A673 (cell line): ENCODE measurements at regions not wholly inside any gene's neighbourhood (a gene's known extent, or its start where the extent isn't known, plus 50 kb on each side); places are given as distances from the start of the nearest gene placed in this dataset.
"Not testable (repeated sequence)": the region's sequence is repeated elsewhere in the genome, so short reads cannot be mapped to it uniquely, and the experiment has no call there.

ENCODE experiments used
- BruUV-seq: library from RNA; stranded (reverse); fragments of 400-500 nt; replicated peaks from 2 replicates; lab custom pipeline; 2021; lab: Mats Ljungman, UMichigan
- CTCF ChIA-PET: fragments of 300-600 bp; sonication (Branson Sonifier 250); formaldehyde crosslinking; loops from one replicate; lab custom pipeline; 2022; ENCODE audit warnings: antibody characterized with exemption; lab: Charles Lee
- POLR2A ChIA-PET: fragments of 300-600 bp; sonication (Branson Sonifier 250); formaldehyde crosslinking; loops from one replicate; lab custom pipeline; 2022; ENCODE audit warnings: antibody characterized with exemption; ENCODE audit not compliant: low non-redundant PET; lab: Charles Lee
- DNase-seq: peaks from one replicate; pipeline ENCODE4 v3.0.0-alpha.2; 2015; ENCODE audit warnings: low spot score
- H3K27ac ChIP-seq: fragments of 200-600 bp; sonication (generic); 2 replicates; pipeline ENCODE4 v1.5.1; 2016; ENCODE audit warnings: mixed run types, low read depth, mild to moderate bottlenecking, mixed read lengths, antibody characterized with exemption, low read length; ENCODE audit not compliant: poor library complexity, severe bottlenecking
- H3K27me3 ChIP-seq: fragments of 200-600 bp; sonication (generic); replicated peaks from 2 replicates; pipeline ENCODE4 v1.6.1; 2017; ENCODE audit warnings: mixed run types, low read depth, mild to moderate bottlenecking, mixed read lengths, antibody characterized with exemption, low read length; ENCODE audit not compliant: insufficient read depth, poor library complexity
- H3K36me3 ChIP-seq: fragments of 200-600 bp; sonication (generic); 2 replicates; pipeline ENCODE4 v1.6.1; 2016; ENCODE audit warnings: mixed run types, mild to moderate bottlenecking, mixed read lengths, antibody characterized with exemption, low read length; ENCODE audit not compliant: insufficient read depth, poor library complexity, severe bottlenecking
- H3K4me1 ChIP-seq: fragments of 200-600 bp; sonication (generic); 2 replicates; pipeline ENCODE4 v1.6.1; 2017; ENCODE audit warnings: mixed run types, mild to moderate bottlenecking, mixed read lengths, antibody characterized with exemption, low read length; ENCODE audit not compliant: insufficient read depth, poor library complexity, severe bottlenecking
- H3K4me3 ChIP-seq: fragments of 200-600 bp; sonication (generic); 2 replicates; pipeline ENCODE4 v1.5.1; 2016; ENCODE audit warnings: low read depth, mixed run types, mild to moderate bottlenecking, mixed read lengths, low read length; ENCODE audit not compliant: poor library complexity, severe bottlenecking
- H3K9me3 ChIP-seq: fragments of 200-600 bp; sonication (generic); 2 replicates; pipeline ENCODE4 v1.6.1; 2016; ENCODE audit warnings: mixed run types, low read depth, mild to moderate bottlenecking, mixed read lengths, antibody characterized with exemption, low read length; ENCODE audit not compliant: poor library complexity, severe bottlenecking
- EZH2 ChIP-seq: fragments of 200-600 bp; sonication (generic); IDR thresholded peaks from 2 replicates; pipeline ENCODE4 v1.6.1; 2017; ENCODE audit warnings: borderline replicate concordance, low read depth, mild to moderate bottlenecking, mixed read lengths, antibody characterized with exemption, low read length; ENCODE audit not compliant: poor library complexity, severe bottlenecking
- intact Hi-C: fragments of 100-400 bp; cut with micrococcal nuclease; formaldehyde crosslinking; loops from one replicate; pipeline ENCODE4 v1.10.0; 2022; ENCODE audit not compliant: unreplicated experiment
- TF ChIP-seq, protein P1 (sequence below): fragments of 300-800, 200-600 bp; sonication (generic); conservative IDR thresholded peaks from 2 replicates; pipeline ENCODE4 v1.5.1; 2017; ENCODE audit warnings: low read depth, mild to moderate bottlenecking, antibody characterized with exemption, low read length, moderate library complexity, mixed read lengths

DNA sequence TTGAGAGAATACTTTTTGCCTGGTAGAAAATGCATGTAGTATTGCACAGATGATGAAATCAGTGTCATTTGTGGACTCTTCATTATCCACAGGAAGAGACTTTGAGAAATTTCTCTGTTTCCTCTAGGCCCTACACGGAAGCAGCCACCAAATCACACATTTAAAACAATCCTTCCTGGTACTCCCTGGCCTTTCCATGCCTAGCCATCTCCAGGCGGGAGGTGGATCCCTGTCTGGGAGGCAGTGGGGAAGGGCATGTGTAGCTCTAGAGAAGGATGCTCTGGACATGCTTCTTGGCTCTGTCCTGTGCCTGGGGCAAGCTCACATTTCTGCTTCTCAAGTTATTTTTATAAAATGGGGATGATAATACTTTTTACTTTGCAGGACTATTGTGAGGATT is 114.1 kb downstream of the ADAMTS15 start:
- Histone ChIP-seq H3K36me3 (no peaks in the 10 kb centered on the region), H3K4me3 (no peak overlapping the region), H3K27me3 (no peaks in the 10 kb centered on the region), H3K4me1 (no peaks in the 10 kb centered on the region), H3K9me3 (no peaks in the 10 kb centered on the region), H3K27ac (no peak overlapping the region)
- intact Hi-C loops = no loop called here
- ChIA-PET CTCF (no interaction called here), POLR2A (no interaction called here)
- TF ChIP-seq, protein P1, sequence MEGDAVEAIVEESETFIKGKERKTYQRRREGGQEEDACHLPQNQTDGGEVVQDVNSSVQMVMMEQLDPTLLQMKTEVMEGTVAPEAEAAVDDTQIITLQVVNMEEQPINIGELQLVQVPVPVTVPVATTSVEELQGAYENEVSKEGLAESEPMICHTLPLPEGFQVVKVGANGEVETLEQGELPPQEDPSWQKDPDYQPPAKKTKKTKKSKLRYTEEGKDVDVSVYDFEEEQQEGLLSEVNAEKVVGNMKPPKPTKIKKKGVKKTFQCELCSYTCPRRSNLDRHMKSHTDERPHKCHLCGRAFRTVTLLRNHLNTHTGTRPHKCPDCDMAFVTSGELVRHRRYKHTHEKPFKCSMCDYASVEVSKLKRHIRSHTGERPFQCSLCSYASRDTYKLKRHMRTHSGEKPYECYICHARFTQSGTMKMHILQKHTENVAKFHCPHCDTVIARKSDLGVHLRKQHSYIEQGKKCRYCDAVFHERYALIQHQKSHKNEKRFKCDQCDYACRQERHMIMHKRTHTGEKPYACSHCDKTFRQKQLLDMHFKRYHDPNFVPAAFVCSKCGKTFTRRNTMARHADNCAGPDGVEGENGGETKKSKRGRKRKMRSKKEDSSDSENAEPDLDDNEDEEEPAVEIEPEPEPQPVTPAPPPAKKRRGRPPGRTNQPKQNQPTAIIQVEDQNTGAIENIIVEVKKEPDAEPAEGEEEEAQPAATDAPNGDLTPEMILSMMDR = no peak
- no peak for TF ChIP-seq EZH2
- DNase-seq = no peak
- no TSS peak for BruUV-seq

DNA sequence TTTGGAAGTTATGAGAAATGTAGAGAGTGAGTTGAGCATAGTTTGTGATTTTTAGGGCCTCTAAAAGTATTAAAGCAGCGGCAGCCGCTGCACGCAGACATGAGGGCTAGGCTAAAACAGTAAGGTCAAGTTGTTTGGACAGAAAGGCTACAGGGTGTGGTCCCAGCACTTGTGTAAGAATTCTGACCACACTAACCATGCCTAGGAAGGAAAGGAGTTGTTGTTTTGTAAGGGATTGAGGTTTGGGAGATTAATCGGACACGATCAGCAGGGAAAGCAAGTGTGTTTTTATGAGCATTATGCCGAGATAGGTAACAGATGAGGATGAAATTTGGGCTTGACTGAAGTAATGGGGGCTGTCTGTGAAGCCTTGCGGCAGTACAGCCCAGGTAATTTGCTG is 117.9 kb downstream of the ADAMTS15 start:
- BruUV-seq, intact Hi-C loops, H3K27me3 ChIP-seq, CTCF ChIA-PET, DNase-seq, H3K9me3 ChIP-seq, H3K4me3 ChIP-seq, H3K4me1 ChIP-seq, H3K27ac ChIP-seq, H3K36me3 ChIP-seq, POLR2A ChIA-PET: not testable (repeated sequence)

DNA sequence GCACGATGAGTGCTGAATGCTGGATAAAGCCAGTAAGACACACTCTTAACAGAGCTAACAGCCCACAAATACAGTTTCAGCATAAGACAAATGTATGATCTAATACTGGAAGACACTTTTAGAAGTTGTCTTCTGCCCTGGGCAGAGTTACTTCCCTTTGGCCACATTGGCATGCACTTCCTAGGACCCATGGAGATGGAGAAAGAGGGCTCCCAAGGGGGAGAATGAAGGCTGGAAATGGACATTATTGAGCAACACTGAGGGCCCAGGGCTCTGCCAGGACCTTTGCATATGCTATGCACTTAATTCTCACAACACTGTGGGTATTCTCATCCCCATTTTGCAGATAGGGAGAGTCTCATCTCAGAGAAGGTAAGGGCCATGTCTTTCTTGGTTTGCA is 123.1 kb downstream of the ADAMTS15 start:
- BruUV-seq = no TSS peak
- H3K36me3 ChIP-seq = no peaks in the 10 kb centered on the region
- intact Hi-C loops = no loop called here
- H3K27me3 ChIP-seq = no peaks in the 10 kb centered on the region
- no peaks in the 10 kb centered on the region for H3K9me3 ChIP-seq
- DNase-seq = no peak
- H3K4me3 ChIP-seq = no peak overlapping the region
- CTCF ChIA-PET = no interaction called here
- H3K27ac ChIP-seq = no peak overlapping the region
- POLR2A ChIA-PET = no interaction called here
- TF ChIP-seq EZH2 = no peak
- TF ChIP-seq, protein P1 = no peak
- no peaks in the 10 kb centered on the region for H3K4me1 ChIP-seq

DNA sequence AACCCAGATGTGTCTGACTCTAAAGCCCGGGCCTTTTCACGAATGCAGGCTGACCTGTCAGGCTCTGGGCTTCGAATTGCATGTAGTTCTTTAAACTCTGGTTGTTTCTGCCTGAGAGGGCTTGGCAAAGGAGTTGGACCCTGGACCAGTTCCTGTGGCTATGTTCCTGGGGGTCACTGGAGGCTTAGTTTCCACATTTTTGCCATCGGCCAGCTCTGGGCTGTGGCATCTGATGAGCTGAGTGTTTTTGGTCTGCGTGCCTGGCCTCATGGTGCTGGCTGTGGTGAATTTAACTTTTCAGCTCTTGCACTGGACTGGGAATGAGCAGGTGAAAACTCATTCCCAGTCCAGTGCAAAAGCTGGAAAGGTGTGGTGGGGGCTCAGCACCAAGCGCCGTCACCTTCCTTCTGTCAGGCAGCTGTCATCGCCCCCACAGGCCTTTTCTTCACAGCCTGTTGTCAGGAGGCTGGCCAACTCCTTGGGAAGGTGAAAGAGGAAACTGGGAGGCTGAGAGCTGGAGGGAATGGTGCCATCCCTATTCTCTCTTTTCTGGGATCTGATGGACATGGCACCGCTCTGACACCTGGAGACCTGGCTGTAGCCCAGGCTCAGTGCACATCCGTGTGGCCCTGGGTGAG is 123.6 kb downstream of the ADAMTS15 start:
- CTCF ChIA-PET = no interaction called here
- no peak for TF ChIP-seq EZH2
- TF ChIP-seq, protein P1 = no peak
- no peak for DNase-seq
- Histone ChIP-seq H3K36me3 (no peaks in the 10 kb centered on the region), H3K9me3 (no peaks in the 10 kb centered on the region), H3K4me1 (no peaks in the 10 kb centered on the region), H3K4me3 (no peak overlapping the region), H3K27ac (no peak overlapping the region), H3K27me3 (no peaks in the 10 kb centered on the region)
- intact Hi-C loops = no loop called here
- POLR2A ChIA-PET = no interaction called here
- no TSS peak for BruUV-seq
